Prostate gland (tissue), 2 donors: ENCODE measurements at regions not wholly inside any gene's neighbourhood (a gene's known extent, or its start where the extent isn't known, plus 50 kb on each side); places are given as distances from the start of the nearest gene placed in this dataset.

Source experiments
- CTCF ChIP-seq, 4 experiments: fragments of 200-600 bp in 2 of 4; fragments of 450-650 bp in 2 of 4; sonication (generic) in 2 of 4; IDR thresholded peaks; 1 replicate in 3 of 4; 2 replicates in 1 of 4; pipeline ENCODE4 v1.5.1; 2016 to 2019; ENCODE audit warnings: antibody characterized with exemption in 4 of 4, mild to moderate bottlenecking in 2 of 4, moderate library complexity in 2 of 4
- POLR2A ChIP-seq: fragments of 450-650 bp; IDR thresholded peaks from one replicate; pipeline ENCODE4 v1.6.1; 2016; ENCODE audit warnings: antibody characterized with exemption, mild to moderate bottlenecking
- POLR2AphosphoS5 ChIP-seq: sonication (generic); formaldehyde crosslinking; IDR thresholded peaks from one replicate; pipeline ENCODE4 v1.6.1; 2017; ENCODE audit warnings: antibody characterized with exemption

GRCh38 chr2:150122156-150122555 is 365.3 kb downstream of the RND3 start:
- no peak for TF ChIP-seq CTCF (IDR thresholded peaks at IDR 0.05)
- no peak for TF ChIP-seq POLR2A
- no peak for TF ChIP-seq POLR2AphosphoS5
